ENCODE measurements at regions not wholly inside any gene's neighbourhood (a gene's known extent, or its start where the extent isn't known, plus 50 kb on each side); places are given as distances from the start of the nearest gene placed in this dataset.

GRCh38 chr7:156537006-156537405 is 103.6 kb upstream of the RNF32 start:
- TF ChIP-seq CTCF (IDR thresholded peaks at IDR 0.05; ENCODE audit: extremely low read depth, missing control alignments): no peak
- no peak for DNase-seq (ENCODE audit: low spot score)

GRCh38 chr7:156534925-156535324 is 105.6 kb upstream of the RNF32 start:
- no peak for TF ChIP-seq CTCF (IDR thresholded peaks at IDR 0.05; ENCODE audit: extremely low read depth, missing control alignments)
- no peak for DNase-seq (ENCODE audit: low spot score)

GRCh38 chr7:156533964-156534363 is 106.6 kb upstream of the RNF32 start:
- no peak for DNase-seq (ENCODE audit: low spot score)
- no peak for TF ChIP-seq CTCF (IDR thresholded peaks at IDR 0.05; ENCODE audit: extremely low read depth, missing control alignments)

GRCh38 chr7:156533420-156533819 is 107.2 kb upstream of the RNF32 start:
- no peak for DNase-seq (ENCODE audit: low spot score)

GRCh38 chr7:156532016-156532602 is 108.5 kb upstream of the RNF32 start:
- no peak for TF ChIP-seq CTCF (IDR thresholded peaks at IDR 0.05; ENCODE audit: extremely low read depth, missing control alignments)
- DNase-seq (ENCODE audit: low spot score): no peak

More at GRCh38 chr7:156533420-156533819, 107.2 kb upstream of the RNF32 start:
- no peak for TF ChIP-seq CTCF (IDR thresholded peaks at IDR 0.05; ENCODE audit: extremely low read depth, missing control alignments)

GRCh38 chr7:156529956-156530355 is 110.6 kb upstream of the RNF32 start:
- no peak for DNase-seq (ENCODE audit: low spot score)
- TF ChIP-seq CTCF (IDR thresholded peaks at IDR 0.05; ENCODE audit: extremely low read depth, missing control alignments): no peak

- DNase-seq (ENCODE audit: low spot score): no peak
- TF ChIP-seq CTCF (IDR thresholded peaks at IDR 0.05; ENCODE audit: extremely low read depth, missing control alignments): no peak
Observed at GRCh38 chr7:156527458-156527890, 113.1 kb upstream of the RNF32 start.
